GM12892 (cell line): ENCODE measurements at regions not wholly inside any gene's neighbourhood (a gene's known extent, or its start where the extent isn't known, plus 50 kb on each side); places are given as distances from the start of the nearest gene placed in this dataset.
A peak's percentile ranks its signal among the peaks of the same experiment; 100 is the strongest.

Source experiments
- DNase-seq: peaks from one replicate; pipeline ENCODE4 v3.0.0; 2011; ENCODE audit not compliant: insufficient read length
- FAIRE-seq: peaks from 2 replicates; lab custom pipeline; 2011; peaks lifted over from hg19 to GRCh38; lab: Jason Lieb, UNC
- POLR2A ChIP-seq: IDR thresholded peaks from 2 replicates; pipeline ENCODE4 v1.6.1; 2011; ENCODE audit warnings: low read depth, low read length, control low read depth
- POLR2AphosphoS5 ChIP-seq: IDR thresholded peaks from 2 replicates; pipeline ENCODE4 v1.6.1; 2011; ENCODE audit warnings: low read depth, low read length, control low read depth
- TAF1 ChIP-seq: IDR thresholded peaks from 2 replicates; pipeline ENCODE4 v1.6.1; 2011; ENCODE audit warnings: low read depth, mild to moderate bottlenecking, control low read depth, low read length, borderline replicate concordance

DNA sequence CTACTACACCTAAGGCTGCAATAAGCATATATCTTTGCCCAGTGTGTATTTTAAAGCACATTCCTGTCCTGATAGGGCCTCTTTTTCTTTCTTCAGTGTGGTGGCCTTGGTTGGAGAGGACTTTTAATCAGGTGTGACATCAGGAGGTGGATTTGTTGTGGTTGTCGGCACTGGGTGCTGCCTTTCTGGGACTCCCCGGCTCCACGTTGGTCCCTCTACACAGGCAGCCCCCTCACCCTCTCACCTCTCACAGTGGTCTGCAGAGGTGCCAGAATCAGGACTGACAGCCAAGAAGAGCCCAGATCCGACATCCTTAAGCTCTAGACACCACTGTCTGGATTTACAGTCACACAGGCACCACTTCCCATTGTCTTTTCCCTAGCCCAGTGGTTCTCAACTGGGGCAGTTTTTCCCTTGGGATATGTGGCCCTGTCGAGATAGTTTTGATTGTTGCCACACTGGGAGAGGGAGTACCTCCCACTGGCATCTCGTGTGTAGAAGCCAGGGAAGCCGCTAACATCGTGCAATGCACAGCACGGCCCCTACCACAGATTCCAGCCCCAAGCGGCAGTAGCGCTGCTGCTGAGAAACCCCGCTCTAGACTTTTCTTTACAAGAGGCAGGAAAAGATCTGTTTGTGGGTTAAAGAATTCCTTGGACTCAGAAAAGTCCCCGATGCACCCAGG lies 314.1 kb downstream of the QKI start:
- TF ChIP-seq POLR2A, result no peak
- no peak for TF ChIP-seq TAF1
- TF ChIP-seq POLR2AphosphoS5, result no peak
- DNase-seq, result no peak
- no peak for FAIRE-seq

DNA sequence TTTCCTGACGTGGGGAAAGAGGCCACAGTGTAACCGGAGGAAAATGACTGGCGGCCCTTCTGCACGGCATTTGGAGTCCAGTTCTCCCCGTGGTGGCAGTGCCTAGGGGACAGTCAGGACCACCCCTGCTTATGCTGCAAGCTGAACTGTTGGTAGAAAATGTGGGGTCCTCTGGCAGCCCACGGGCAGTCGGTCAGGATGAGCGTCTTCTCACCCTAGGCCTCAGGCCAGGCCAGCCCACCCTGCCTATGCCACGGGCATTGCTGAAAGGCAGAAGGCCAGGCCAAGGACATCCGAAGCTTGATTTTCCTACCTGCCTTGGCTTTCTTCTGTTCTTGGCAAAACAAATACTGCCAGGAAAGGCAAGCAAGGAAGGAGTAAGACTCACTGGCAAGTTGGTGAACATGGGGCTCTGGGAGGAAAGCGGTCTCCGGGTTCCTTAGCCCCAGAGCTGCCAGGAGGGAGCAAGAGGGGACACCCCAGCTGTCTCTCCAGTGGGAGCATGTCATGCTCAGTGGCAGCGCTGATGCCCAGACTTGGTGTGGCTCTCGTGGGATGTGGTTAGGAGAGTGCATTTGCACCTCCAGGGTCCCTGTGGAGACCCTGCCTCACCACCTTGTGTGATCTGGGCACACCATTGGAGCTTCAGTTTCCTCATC lies 311.6 kb downstream of the QKI start:
- TF ChIP-seq POLR2A (no peak), POLR2AphosphoS5 (no peak), TAF1 (no peak)
- FAIRE-seq (no peak), DNase-seq (no peak)

DNA sequence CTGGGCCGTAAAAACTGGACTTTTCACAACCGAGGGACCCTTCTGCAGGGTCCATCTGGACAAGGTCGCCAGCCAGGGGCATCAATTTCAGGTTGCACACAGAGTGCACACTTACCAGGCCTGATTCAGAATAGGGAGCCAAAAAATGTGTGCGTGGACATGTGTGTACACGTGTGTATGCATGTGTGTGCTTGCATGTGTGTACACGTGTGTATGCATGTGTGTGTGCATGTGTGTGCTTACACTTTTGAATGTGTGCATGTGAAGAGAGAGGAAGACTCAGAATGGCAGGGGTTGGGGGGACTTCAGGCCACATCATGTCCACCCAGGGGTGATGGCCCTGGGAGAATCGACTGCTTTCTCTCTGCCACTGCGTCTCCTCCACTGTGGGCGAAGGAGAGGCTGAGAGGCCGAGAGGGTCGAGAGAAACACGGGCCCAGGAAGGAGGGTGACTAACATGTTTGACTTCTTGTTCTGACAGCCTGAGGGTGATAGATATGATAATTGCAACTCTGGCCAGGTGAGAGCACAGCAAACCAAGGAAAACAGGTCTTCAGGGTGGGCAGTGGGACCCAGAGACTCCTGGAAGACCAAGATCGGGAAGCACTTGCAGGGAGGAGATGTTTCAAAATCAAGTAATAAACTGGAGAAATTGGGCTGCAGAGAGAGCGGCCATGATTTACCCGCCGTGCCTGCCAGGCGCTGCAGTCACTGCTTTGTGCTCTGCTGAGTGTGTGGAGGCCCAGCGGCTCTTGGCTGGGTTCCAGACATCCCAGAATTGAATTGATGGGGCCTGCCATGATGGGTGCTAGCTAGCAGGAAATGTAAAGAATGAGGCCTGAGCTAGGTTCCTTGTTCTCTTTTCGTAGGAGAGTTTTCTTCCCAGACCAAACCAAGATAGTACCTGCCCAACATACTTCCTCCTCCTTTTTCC lies 310.8 kb downstream of the QKI start:
- TF ChIP-seq POLR2AphosphoS5 (no peak), POLR2A (no peak), TAF1 (no peak)
- FAIRE-seq (no peak), DNase-seq (no peak)

DNA sequence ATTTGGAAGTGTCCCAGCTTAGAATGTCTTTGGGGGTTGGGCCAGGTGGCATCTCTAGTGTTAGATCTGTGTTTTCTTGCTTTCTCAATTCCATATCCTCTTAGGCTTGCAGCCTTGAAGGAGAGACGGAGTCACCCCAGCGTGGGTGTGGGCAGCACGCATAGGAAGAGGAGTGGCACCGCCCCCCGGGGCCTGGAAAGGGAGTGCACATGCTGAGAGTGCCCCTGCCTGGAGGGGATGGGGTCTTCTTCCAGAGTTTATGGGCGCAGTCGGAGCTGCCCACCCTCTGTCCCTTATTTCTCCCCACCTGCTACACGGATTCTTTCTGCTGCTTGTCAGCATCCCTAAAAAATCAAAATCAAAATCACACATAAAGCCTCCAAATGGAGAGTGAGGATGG lies 309.7 kb downstream of the QKI start:
- DNase-seq (no peak), FAIRE-seq (no peak)
- no peak for TF ChIP-seq TAF1
- TF ChIP-seq POLR2AphosphoS5, result no peak
- TF ChIP-seq POLR2A, result no peak

DNA sequence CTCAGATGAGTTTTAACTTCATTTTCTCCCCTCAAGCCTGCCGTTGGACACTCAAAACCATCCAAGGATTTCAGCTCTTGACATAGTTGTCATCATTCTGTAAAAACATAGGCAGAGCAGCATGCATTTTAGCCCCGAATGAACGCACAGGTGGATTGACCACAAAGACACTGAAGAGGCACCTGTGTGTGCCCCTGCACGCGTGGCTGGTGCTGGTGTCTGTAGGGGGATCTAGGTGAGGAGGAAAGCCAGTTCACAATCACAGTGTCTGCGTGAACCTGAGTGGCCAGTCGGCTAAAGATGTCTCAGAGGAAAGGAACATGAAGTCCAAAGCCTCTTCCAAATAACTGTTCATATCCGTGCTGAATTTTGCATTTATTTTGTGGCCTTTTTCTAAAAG lies 309.2 kb downstream of the QKI start:
- TF ChIP-seq TAF1 (no peak), POLR2AphosphoS5 (no peak), POLR2A (no peak)
- FAIRE-seq, result no peak
- DNase-seq, result no peak

DNA sequence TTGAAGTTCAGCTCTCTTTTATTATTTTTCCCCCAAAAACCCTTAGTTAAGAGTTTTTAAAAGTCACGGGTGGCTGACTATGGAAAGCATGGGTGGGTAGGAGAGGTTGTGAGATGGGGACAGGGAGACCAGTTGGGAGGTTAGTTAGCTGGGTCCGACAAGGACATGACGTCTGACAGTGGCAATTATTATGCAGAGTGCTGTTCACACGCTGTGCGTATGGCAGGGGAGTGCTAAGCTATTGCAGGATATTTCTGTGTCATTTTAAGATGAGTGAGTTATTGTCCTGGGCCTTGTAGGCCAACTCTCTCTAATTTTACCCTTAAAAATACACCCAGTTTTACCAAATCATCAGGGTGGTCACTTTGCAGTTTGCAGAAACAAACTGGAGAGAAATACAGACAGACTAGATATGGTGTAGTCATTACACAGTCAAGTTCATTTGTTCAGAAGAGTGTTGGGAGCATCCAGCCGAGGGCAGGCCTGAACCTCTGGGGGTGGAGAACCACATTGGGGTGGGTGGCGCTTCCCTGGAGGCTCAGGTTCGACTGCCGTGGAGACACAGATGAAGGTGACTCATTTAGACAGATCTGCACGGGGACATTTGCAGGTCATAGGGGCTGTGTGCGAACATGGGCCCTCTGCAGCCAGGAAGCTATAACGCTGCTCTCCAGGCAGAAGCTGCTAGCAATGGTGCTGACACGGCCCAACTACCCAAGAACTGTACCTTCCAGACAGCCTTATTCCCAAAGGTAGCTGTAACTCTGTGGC lies 307.6 kb downstream of the QKI start:
- DNase-seq, result no peak
- no peak for TF ChIP-seq POLR2AphosphoS5
- FAIRE-seq, result peak; percentile 61

DNA sequence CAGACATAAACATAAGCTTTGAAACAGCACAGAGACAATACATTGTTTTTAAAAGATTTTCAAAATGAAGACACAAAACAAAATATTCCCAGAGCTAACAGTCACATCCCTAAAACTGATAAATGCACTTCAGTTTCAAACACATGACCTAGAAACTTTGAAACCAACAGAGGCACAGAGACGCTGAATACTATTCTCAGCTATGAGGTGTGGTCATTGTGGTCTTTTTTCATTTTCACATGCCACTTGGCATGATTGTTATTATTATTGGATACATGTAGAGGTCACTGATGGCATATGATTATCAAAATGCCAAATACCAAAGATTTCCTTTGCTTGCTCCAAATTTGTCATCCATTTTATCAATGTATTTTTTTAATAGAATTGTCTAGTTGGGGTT lies 306.9 kb downstream of the QKI start:
- TF ChIP-seq POLR2AphosphoS5, result no peak
- no peak for TF ChIP-seq POLR2A
- TF ChIP-seq TAF1, result no peak
- FAIRE-seq, result no peak
- no peak for DNase-seq

DNA sequence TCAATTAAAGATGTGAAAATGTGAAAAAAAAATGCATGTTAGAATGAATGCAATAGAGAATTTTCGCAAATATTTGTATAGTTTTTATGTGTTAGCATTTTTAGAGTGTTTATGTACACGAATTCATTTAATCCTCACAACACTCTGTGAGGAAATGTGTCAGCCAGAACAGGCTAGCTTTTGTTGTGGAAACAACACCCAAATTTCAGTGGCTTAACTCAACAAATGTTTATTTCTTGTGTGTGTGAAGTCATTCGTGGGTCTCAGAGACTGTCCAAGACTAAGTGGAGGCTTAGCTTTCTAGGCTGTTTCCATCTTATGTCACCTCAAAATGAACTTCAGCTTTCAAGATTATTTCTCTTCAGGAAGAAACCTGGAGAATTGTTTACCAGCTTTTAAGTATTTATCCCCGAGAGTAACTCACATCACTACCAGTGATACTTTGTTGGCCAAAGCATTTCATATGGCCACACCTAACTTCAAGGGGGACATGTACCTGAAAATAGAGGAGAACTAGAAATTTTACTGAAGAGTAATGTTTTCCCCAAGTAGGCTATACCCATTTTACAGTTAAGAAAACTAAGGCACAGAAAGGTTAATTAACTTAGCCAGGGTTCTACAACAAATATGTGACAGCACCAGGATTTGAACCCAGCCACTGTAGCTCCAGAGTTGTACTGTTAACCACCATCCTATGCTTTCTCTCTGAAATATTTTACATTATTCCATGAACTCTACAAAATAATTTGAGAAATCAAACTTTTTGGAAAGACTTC lies 306.1 kb downstream of the QKI start:
- DNase-seq (no peak), FAIRE-seq (no peak)
- no peak for TF ChIP-seq POLR2AphosphoS5
- TF ChIP-seq POLR2A, result no peak
- TF ChIP-seq TAF1, result no peak

DNA sequence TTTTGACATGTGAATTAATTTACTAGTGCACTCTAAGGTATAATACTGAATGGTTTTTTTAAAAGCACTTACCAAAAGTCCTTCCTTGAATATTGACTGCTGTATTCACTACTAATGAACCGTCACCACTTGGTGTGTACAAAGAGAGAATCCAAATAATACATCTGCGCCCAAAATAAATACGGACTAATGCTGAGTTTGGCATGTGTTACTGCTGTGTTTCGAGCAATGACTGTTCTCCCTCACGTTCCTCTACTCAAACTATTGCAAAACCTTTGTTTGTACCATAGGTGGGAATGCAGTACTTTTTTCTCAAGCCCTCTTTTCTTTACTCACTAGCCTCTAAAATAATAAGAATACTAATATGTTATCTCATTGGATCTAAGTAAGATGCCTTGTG lies 305.5 kb downstream of the QKI start:
- DNase-seq (no peak), FAIRE-seq (no peak)
- TF ChIP-seq POLR2AphosphoS5 (no peak), POLR2A (no peak), TAF1 (no peak)

DNA sequence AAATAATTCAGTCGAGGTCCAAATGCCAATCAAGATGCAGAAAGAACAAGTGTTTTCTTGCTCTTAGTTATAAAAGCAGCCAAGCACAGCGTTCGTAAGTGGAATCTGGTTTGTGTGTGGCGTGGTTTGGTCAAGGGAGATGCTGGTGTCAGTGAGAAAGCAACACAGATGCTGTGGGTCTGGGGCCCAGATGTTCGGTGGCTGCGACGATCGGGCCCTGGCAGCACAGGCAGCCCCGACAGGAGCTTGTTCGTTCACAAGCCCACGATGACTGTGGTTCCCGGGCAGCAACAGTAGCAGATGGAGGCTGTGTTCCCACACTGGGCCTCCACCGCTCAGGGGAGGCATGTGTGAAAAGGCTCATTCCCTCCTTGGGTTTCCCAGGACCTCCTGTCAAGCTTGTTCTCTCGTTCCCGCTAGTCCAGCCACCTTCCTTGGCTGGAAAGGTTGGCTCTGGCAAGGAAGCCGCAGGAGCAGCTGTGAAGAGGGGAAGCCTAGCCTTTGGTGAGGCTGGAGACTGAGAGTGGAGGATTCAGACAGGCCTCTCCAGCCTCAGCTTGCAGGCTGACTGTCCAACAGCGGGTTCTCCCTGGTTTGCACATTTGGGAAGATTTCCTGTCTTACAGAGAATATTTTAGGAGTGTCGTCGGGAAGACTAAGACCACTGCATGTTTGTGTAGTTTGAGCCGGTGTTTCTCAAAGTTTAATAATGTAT lies 304.7 kb downstream of the QKI start:
- FAIRE-seq (no peak), DNase-seq (no peak)
- TF ChIP-seq POLR2A (no peak), TAF1 (no peak), POLR2AphosphoS5 (no peak)
